ENCODE measurements at regions not wholly inside any gene's neighbourhood (a gene's known extent, or its start where the extent isn't known, plus 50 kb on each side); places are given as distances from the start of the nearest gene placed in this dataset.

- FAIRE-seq (no peak), DNase-seq (ENCODE audit: low read depth, low spot score) (no peak)
- POLR2A ChIA-PET: no interaction called here
- TF ChIP-seq FOS (IDR thresholded peaks at IDR 0.05; ENCODE audit: borderline replicate concordance, insufficient read depth, low read length) (no peak), MAX (IDR thresholded peaks at IDR 0.05; ENCODE audit: insufficient read depth, insufficient read length) (no peak), CTCF (IDR thresholded peaks at IDR 0.05; ENCODE audit: extremely low read depth in 1 of 2, insufficient read depth in 1 of 2, low read depth in 1 of 2, low read length in 2 of 2) (no peak), POLR2A (IDR thresholded peaks at IDR 0.05; ENCODE audit: low read depth, low read length) (no peak), POLR2AphosphoS5 (IDR thresholded peaks at IDR 0.05; ENCODE audit: insufficient read depth, low read depth, low read length) (no peak), MYC (IDR thresholded peaks at IDR 0.05; ENCODE audit: low read depth, low read length) (no peak), GATA2 (IDR thresholded peaks at IDR 0.05; ENCODE audit: insufficient read depth, insufficient read length, low read depth, low read length) (no peak), EZH2 (IDR thresholded peaks at IDR 0.05; ENCODE audit: borderline replicate concordance, low read depth, low read length, severe bottlenecking) (no peak)
- H3K4me1 ChIP-seq (ENCODE audit: control insufficient read depth, extremely low read depth, insufficient read depth, low read length): no peaks in the 10 kb centered on the region
- no peak overlapping the region for H2AFZ ChIP-seq (ENCODE audit: low read depth, low read length)
- H3K27ac ChIP-seq (ENCODE audit: insufficient read depth, low read depth, low read length): no peak overlapping the region
- H3K4me3 ChIP-seq (replicated peaks in 1 of 3; ENCODE audit: insufficient read depth in 1 of 3, low read depth in 1 of 3, low read length in 3 of 3): no peak overlapping the region
- H3K27me3 ChIP-seq (ENCODE audit: control insufficient read depth in 2 of 2, insufficient read depth in 2 of 2, low read length in 2 of 2): no peaks in the 10 kb centered on the region
- H3K79me2 ChIP-seq (ENCODE audit: control insufficient read depth, insufficient read depth, low read length): no peaks in the 10 kb centered on the region
- dilution Hi-C loops (cut with MboI; ENCODE audit: extremely low pct_ligation_motif_present, low sequenced_read_pairs): no loop called here
- no peaks in the 10 kb centered on the region for H3K36me3 ChIP-seq (ENCODE audit: control insufficient read depth in 2 of 2, extremely low read depth in 1 of 2, insufficient read depth in 2 of 2, low read length in 2 of 2)
- intact Hi-C loops (cut with micrococcal nuclease): no loop called here
- CTCF ChIA-PET: no interaction called here
- no peaks in the 10 kb centered on the region for H4K20me1 ChIP-seq (replicated peaks; ENCODE audit: control insufficient read depth, extremely low read depth, insufficient read depth, low read length)
- H3K9me3 ChIP-seq (replicated peaks; ENCODE audit: control insufficient read depth, insufficient read depth, low read length): no peaks in the 10 kb centered on the region
- no peak overlapping the region for H3K9ac ChIP-seq (replicated peaks; ENCODE audit: extremely low read depth, insufficient read depth, low read length)
- BruUV-seq (replicated peaks): no TSS peak
- no peak overlapping the region for H3K4me2 ChIP-seq (ENCODE audit: insufficient read depth, low read length)
- no peaks in the 10 kb centered on the region for H3K9me1 ChIP-seq (replicated peaks; ENCODE audit: control insufficient read depth, extremely low read depth, insufficient read depth, low read length)
Measured at GRCh38 chr16:50925758-50926357, 184.0 kb downstream of the CYLD start.

All from endothelial cell of umbilical vein (primary cell).